ENCODE measurements at regions not wholly inside any gene's neighbourhood (a gene's known extent, or its start where the extent isn't known, plus 50 kb on each side); places are given as distances from the start of the nearest gene placed in this dataset.
A peak's percentile ranks its signal among the peaks of the same experiment; 100 is the strongest.

DNA sequence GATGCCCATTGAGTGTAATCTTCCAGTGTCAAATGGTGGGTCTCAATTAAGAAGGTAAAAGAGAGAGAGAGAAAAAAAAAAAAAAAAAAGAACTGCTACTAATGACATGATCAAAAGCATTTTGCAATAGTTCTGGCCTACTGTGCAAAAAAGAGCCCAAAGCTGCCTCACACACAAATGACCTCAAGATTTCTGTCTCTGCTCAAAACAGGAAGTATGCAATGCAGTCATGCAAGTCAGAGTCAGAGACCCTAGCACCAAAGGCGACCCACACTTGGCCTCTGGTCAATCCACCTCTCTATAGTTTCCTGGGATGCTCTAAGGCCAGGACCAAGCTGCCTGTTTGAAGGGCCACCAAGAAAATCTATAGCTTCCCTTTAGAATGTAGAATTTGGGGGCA, 323.5 kb downstream of the VPS13C start:
- no peak for DNase-seq

DNA sequence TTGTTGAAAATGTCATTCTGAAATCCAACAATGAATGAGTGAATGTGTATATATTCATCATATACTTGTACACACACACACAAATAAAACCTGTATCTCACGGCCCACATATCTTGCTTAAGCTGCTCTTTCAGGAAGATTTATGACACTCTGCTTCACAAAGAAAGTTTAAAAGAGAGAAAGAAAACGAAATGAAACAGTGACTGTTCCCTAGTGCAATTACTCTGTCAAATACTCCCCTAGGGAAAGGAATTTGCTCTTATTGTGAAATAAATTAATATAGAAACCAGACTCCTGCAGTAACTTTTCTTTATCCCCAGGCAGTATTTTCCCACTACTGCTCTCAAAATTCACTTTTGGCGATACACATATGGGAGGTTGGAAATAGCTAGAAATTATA, 329.1 kb downstream of the VPS13C start:
- DNase-seq, result no peak

DNA sequence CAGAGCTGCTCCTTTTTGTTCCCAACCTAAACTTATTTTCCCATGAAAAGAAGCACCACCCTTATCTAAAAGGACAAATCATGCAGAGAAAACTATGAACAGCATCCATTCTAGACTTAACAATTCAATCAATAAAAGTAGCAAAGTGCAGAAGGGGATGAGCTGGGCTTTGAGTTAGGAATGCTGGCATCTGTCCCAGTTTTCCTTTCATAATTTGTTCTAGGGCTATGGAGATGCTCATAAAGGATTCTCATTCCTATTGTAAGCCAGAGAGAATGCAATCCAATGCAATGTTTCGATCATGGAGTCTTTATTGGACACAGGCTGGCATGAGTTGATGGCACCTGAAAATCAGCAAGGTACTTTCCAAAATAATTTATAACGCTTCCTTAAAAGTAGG, 330.6 kb downstream of the VPS13C start:
- DNase-seq, result peak; percentile 5

DNA sequence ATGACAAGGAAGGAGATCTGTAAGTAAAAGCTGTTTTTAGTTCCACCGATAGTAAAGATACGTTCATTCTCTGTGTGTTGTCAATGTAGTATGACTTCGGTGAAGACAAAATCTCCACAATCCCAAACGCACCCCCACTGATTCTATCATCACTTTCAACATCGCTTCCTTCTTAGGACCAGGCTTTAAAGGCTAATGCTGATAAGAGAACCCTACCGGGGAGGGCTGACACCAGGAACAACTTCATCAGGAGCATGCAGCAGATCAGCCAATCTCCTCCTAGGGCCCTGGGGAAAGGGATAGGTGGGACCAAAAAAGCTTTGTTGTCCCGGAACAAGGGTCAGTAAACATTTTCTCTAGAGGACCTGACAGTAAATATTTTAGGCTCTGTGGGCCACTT, 334.1 kb downstream of the VPS13C start:
- no peak for DNase-seq

DNA sequence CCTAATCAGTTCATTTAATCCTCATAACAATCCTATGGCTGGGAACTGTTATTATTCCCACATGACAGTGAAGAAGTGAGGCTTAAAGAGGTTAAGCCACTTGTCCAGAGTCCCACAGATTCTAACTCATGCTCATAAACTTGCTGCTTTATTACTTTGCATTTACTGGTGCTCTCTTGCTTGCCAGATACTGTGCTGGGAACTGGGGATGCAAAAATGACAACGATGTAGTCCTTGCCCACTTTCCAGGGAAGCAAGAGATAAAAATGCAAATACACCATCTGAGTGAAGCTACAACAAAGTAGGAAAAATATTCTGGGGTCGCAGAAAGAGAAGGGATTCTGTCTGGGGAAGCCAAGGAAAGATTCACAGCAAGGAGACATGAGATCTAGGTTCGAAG, 335.0 kb downstream of the VPS13C start:
- no peak for DNase-seq

DNA sequence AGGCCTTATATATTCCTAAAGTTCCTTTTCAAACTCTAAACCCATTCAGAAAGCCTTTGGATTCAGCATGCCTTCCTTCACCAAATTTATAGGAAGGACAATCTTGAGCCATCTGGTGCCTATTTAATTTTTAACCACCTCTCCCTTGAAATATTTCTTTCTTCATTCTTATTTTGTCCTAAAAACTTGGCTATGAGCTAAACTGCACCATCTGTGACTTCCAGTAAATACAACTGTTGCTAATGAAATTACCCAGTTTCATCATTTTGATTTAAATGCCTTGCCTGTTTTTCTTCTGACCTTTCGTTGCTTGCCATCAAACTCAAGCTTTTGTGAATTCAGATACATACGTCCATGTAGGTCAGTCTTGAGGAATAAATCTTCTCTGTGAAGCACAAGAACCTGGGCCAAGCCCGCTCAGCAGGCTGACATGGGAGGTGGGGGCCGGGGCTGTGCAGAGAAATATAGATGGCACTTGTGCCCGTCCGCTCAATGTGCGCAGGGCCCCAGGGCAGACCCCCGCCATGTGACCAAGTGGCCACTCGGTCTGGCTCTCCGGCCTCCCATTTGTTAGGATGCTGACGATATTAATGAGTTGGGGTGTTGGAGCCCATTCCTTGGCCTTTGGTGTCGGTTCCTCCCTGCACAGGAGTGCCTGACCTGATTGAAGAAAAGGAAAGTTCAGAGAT, 335.9 kb downstream of the VPS13C start:
- no peak for DNase-seq

DNA sequence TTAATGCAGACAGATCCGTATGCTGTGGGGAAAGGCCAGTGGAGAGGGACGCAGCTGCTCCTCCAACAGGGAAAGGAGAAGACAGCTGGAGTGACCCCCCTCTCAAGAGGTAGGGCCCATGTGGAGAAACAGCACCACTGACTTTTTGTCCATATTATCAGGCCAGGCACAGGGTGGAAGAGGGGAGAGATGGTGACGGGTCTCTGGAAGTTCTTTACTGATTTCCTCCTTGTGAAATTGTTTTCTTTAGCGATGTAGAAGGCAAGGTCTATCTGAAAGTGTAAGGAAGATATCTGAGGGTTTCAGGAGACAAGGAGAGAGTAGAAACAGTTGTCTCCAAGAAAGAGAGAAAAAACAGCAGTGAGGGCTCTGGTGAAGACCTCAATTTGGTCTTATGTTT, 338.8 kb downstream of the VPS13C start:
- no peak for DNase-seq

DNA sequence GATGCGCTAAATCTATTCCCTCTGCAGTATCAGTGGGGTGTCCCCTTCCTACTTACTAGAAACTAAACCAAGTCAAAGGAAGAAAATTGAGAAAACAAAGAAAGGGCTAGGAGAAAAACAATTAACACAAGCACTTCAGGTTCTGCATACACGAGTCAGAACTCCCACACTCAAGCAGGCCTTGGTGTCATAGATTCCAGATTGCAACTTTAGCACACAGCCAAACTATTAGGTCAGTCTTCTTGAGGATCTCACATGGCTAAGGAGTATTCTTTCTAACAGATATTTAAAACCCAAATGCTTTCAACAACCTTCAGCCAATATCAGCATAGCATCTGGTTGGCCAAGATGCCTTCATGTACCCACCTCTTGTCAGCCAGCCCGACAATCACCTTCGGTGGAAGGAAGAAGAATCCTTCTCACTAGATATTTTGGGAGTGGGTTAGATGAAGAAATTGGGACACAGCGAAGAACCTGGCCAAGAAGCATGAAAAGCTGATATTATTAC, 340.0 kb downstream of the VPS13C start:
- DNase-seq, result no peak

DNA sequence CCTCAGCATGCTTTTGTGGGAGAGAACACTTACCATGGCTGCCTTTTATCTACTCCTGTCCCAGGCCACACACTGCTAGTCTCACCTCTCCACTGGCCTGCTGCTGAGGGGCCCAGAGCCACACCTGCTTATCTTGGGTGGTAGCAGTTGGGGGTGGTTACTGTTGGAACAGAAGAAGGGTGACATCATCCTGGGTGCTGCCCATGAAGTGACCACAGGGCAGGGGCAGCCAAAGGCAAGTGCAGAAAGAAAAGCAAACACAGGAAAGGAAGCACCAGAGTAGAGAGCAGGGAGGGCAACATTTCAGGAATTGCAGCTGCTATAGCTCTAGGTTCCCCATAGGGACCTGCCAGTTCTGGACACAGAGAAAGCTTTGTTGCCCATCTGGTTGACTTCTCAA, 345.2 kb downstream of the VPS13C start:
- DNase-seq, result no peak

DNA sequence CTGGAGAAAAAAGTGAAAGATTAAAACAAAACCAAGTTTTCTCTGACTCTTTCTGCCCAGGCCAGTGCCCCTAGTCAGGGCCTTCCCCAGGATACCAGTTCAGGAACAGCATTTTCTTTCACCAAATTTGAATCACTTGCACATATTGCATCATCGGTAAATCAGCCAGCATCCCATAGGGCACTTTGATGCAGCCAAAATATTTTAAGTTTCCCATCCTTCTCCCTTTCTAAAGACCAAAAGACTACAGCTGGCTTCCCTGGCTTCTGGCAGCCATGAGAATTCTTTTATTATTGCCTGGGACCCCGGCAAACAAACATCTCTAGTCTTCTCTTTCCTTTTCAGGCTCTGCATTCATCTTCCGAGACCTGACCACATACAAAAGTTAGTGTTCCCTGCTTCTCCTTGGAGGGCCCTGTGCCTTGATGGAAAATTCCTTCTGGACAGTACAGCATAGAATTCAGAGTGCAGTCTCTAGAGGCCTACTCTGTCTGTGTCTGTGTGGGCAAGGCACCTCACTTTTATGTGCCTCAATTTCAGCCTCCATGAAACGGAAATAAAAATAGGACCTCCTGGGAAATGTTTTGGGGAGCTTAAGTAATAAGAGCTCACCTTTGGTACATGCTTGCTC, 348.0 kb downstream of the VPS13C start:
- DNase-seq, result no peak

DNA sequence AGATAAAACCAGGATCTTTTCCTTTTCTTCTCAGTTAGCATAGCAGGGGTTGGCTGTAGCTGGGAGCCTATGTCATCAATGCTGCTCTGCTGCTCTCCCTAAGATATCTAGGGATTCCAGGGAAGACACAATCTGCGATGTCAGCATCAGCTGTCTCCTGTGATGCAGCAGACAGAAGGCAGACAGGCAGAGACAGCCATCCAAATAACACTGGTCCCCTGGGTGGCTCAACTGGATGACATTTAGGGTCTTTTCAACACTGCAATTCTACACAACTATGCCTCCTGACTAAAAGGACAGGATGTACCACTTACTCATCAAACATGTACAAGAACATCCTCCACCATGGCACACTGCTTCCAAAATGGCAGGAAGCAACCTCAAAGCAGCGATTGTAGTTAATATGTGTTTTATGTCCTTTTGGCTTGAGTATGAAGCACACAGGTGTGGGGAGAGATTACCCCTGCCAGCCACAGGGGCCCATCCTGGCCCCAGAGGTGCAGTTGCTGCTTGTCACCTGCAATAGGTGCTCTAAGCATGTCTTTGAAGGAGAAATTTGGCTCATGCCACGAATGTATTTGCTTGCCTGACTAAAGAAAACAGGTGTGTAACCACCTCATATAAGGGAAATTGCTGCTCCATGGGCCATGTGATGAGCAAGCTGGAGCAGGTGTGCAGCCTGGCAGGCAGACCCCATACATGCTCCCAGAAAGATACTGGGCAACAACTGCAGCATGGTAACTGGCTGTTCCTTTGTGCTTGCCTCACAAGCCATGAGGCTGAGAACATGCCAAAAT, 357.8 kb downstream of the VPS13C start:
- DNase-seq, result peak; percentile 65

DNA sequence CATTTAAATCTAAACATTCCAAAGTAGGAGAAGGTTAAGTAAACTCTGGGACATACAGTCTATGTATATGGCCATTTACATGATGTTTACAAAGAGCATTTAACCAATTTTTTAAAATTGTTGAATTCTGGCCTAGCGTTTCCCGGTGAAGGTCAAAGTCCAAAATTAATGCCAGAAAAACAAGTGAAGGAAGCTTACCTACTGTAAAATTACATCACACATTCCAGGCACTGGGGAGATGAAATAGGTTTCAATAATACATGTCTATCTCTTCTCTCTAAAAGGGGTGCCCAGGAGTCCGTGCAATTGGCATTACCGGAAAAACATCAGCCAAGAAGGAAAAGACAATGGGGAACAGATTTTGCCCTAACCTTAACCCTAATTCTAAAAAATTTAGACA, 358.8 kb downstream of the VPS13C start:
- DNase-seq, result no peak

DNA sequence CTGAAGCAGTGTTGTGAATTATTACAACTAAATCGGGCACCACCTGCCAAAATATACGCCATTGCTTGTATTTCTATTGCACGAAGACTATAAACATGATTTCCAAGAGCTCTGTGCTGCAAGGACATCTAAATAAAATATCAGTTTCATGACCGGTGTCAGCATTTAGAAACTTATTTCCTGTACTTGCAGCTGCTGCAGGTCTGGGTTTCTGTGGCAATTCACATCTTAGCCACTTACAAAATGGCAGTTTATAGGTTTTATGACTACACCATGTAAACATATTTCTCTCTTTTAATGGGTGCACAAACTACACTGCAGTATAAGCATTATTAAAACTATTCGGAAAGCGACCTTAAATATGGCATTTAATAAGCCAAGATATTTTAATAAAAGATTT, 359.4 kb downstream of the VPS13C start:
- DNase-seq, result no peak

DNA sequence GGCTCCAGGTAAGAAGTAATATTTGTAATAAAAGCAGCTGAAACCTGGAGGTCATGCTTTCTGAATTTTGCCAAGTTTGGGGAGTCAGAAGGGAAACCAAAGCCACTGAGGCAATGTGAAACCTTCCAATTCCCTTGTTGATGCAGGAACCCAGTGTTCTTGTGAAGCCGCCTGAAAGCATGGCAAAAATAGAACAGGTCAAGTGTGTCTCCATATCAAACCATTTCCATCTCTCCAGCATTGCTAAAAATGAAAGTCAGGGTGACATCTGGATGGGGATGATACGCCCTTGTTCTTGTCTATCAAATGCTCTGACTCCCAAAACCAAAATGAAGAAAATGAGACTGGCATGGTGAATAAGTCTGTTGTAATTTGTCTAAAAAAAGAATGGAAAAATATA, 362.5 kb downstream of the VPS13C start:
- no peak for DNase-seq

DNA sequence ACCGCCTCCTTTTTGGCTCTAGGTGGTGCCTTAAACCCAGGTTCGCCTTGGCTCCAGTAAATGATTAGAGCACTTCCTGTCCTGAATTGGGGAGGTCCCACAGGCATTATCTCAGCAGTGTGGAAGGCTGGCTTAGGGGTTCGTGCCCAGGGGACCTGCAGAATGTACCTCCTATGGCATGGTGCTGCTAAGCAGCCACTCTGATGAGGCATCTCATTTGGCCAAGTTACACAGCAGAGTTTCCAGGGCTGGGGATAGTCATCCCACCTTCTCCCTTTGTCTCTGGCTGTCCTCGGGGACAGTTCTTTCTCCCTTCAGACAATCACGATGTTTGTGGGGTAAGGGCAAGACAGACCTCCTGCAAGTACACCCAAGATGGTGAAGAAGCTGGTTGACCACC, 371.2 kb downstream of the VPS13C start:
- DNase-seq, result no peak

DNA sequence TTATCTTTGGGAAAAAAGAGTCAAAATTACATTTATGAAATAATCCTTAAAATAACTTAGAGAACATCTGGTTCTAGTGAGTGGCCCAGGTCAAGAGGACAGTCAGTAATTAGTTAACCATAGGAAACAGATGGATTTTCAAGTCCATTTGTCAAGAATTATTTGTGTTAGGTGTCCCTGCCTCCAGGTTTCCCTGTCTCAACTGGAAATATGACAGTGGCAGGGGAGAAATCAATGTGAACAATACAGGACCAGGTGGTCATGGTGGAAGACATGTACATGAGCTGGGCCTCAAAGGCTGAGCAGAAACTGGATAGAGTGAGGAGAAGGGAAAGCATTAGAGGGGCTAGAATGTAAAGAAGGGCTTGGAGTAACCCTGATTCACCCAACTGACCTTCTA, 372.6 kb downstream of the VPS13C start:
- DNase-seq, result no peak

DNA sequence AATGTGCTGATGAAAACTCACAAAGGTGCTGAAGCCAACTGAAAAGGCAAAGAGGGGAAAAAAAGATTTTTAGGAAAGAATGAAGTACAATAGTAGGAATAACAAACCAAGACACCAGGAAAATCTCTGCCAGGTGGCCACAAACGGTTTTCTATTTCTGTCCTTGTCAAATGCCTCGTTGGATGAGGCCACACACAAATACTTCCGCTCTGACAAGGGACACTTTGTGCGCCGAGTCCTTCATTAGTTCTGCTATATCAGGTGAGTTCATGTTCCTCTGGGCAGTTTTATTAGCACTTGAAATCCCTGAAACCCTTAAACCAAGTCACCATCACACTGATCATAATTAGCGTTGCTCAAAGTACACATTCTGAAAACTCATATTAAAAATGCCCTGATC, 373.1 kb downstream of the VPS13C start:
- DNase-seq, result no peak

DNA sequence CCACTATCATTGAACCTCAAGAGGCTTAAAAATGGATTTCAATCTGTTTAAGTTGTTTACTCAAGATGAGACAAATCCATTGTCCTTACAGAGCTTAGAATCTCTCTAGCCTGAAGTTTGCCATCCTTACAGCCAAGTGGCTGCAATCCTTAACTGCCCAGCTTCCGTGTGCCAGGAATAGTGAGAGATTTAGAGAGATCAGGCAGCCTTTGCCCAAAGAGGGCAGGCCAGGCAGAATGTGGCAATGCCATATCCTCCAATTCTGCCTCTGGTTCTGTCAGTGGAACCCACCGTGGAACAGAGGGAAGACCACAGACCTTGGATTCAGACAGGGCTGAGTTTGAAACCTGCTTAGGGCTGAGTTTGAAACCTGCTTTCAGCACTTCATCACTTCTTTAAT, 374.3 kb downstream of the VPS13C start:
- no peak for DNase-seq

DNA sequence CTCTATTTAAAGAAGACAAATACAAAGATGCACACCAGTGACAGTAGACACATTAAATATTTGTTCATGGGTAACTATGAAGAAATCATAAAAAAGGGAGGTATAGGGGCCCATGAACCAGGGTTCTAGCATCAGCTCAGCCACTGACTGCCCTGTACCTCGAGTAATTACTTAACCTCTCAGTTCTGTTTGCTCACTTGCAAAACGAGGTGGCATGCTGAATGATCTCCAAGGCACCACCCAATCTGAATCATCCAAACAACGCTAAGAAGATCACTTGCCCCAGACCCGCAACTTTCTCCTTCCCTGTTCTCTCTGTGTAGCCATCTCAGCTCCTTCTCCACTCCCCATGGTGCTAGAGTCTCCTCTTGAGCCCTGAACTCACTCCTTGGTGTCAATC, 374.7 kb downstream of the VPS13C start:
- no peak for DNase-seq

DNA sequence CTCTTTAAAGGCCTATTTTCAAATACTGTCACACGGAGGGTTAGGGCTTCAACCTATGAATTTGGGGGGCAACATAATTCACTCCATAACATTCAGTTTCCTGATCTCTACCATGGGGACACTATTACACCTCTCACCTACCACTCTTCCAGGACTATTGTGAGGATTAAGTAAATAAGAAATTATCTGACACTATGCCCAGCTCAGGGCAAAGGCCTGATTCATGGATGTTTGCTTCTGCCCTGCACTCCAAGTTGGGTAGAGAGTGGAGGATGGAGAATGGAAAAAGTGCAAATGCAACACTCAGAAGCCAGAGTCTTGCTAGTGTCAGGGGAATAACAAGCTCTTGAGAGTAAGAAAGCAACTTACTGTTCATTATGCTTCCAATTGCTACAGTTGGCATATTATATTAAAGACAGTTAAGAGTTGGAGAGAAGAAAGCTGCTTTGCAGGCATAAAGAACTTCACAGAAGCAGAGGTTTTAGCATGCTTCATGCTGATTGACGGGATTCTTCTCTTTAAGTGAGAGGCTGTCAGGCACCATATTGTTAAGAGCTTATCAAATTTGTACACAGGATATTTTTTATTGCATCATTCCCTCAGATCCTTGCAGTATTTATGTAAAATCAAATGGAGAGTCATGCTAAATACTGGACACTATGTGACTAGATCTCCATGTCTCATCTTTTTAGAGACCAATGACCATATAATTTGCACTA, 375.3 kb downstream of the VPS13C start:
- no peak for DNase-seq

DNA sequence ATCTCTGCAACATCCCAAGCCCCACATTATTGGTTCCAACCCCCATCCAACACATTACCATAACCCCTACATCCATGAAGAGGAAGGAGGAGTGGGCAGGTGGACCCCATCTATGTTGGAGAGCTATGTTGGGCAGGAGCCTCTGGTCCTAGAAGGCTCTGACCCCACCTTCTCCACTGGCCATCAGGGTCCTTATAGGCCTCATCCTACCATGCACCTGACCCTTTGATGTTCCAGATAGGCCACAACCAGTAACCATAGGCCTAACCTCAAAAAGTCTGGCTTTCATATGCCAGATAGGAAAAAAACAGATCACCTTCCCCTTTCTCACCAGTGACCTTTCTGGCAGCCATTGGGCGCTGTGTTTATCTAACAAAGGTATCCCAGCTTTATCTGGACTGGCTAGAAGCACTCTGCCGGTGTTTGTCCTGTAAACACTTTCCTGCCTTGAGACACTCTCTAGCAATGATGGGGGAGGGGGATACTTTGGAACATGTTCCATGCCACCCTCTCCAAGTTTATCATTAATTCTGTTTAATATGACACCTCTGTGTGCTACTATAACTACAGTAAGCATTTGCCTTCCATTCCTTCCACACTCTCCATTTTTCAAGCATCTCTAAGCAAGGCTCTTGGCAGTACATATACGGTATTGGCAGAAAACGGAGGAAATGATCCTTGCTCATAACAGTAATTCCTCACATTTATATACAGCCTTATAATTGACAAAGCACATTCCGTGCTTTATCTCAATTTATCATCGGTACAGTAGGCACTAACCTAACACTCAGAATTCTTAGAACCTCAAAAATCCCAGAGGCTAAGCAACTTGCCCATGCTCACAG, 377.1 kb downstream of the VPS13C start:
- DNase-seq, result no peak

DNA sequence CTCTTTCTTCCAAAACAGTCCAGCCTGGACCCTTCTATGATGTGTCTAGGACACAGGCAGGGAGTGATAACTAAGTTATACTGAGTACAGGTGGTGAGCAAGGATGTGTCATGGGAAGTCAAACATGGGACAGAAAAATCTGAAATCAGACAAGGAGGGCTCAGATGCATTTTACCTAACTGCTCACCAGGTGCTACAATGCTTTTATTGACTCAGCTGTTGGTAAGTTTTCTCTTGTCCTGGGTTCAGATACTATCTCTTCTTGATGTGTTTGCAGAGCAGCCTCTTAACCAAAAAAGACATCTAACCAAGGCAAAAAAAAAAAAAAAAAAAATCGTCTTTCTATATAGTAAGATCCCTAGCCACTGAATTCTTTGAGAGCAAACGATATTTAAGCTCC, 378.6 kb downstream of the VPS13C start:
- no peak for DNase-seq

DNA sequence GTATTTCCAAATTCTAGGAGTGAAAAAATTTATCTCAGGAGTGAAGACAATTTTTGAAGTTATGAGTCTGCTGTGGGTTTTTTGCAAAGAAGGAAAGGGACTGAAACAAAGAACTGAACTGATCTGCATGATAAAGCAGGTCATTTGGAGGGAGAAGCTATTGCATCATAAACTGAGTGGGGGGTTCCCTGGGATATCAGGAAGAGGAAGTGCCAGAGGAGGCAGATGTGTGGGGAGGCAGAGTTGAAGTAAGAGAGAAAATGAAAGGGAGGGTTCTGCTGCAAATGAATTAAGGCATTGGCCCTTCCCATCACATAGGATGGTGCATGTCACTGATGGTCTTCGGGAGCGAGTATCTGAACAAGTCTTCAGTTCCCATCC, 379.2 kb downstream of the VPS13C start:
- DNase-seq, result no peak
